HepG2 (cell line): ENCODE measurements at regions not wholly inside any gene's neighbourhood (a gene's known extent, or its start where the extent isn't known, plus 50 kb on each side); places are given as distances from the start of the nearest gene placed in this dataset.

Experiments
- HES4 ChIP-seq: sonication (generic); formaldehyde crosslinking; IDR thresholded peaks from 2 replicates; pipeline ENCODE4 v1.9.0; 2021; ENCODE audit warnings: mild to moderate bottlenecking, missing genetic modification reagents, borderline replicate concordance
- MTA1 ChIP-seq: sonication (generic); formaldehyde crosslinking; IDR thresholded peaks from 2 replicates; pipeline ENCODE4 v1.4.0; 2020; ENCODE audit warnings: missing genetic modification reagents, mild to moderate bottlenecking, borderline replicate concordance
- SAP130 ChIP-seq: IDR thresholded peaks from 2 replicates; pipeline ENCODE4 v1.6.1; 2016; ENCODE audit warnings: low read depth
- TCF12 ChIP-seq, 2 experiments: fragments of 450-650 bp in 1 of 2; sonication (generic) in 1 of 2; formaldehyde crosslinking in 1 of 2; IDR thresholded peaks; 2 replicates each; pipeline versions ENCODE4 v1.6.1 to v1.8.0; 2017 to 2022; ENCODE audit warnings: antibody characterized with exemption in 1 of 2, mild to moderate bottlenecking in 1 of 2, missing genetic modification reagents in 1 of 2, moderate library complexity in 1 of 2
- ZNF20 ChIP-seq: sonication (generic); formaldehyde crosslinking; IDR thresholded peaks from 2 replicates; pipeline ENCODE4 v1.4.0; 2020; ENCODE audit warnings: mild to moderate bottlenecking, moderate library complexity, missing genetic modification reagents
- ZNF510 ChIP-seq: sonication (generic); formaldehyde crosslinking; IDR thresholded peaks from 2 replicates; pipeline ENCODE4 v1.4.0; 2020; ENCODE audit warnings: low read depth, mild to moderate bottlenecking, missing genetic modification reagents
- ZNF703 ChIP-seq: sonication (generic); formaldehyde crosslinking; IDR thresholded peaks from 2 replicates; pipeline ENCODE4 v1.5.1; 2020; ENCODE audit warnings: missing genetic modification reagents, mild to moderate bottlenecking, moderate library complexity, borderline replicate concordance
- TF ChIP-seq, protein P1 (sequence below): sonication (generic); formaldehyde crosslinking; IDR thresholded peaks from 2 replicates; pipeline ENCODE4 v1.4.0; 2020; ENCODE audit warnings: missing genetic modification reagents

DNA sequence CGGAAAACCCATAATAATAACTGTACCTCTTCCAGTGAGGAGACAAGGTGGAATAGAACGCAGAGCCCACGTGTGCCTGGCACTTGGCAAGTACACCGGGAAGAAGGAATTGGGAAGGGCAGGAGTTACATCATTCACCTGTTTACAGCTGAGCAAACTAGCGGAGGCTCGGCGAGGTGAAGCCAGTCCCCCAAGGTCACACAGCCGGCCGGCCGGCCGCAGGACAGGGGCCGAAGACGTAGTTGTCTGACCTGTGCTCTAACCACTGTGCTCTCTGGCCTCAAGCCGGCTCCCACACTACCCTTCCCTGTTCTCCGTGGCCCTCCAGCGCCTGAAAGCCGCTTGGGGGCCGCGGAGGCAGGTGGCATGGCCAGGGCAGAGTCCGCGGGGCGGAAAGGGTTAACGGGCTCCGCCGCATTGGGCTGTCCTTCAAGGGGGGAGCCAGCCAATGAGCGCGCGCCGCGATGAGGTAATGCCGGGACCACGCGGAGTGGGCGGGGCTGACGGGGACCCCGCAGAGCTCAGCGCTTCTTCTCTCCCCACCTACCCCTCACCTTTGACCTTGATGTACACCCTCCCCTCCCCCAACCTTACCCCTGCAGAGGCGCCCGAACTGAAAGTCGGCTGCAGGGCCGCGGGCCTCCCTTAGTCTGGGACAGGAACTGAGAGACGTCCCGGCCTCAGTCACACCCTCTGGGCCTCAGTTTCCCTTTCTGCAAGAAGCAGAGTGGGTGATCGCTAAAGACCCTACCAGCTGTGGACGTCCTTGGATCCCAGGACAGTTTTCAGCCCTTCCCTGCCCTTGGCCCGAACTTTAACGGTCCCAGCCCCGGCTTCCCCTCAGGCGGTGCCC, 125.1 kb downstream of the C9orf50 start (continued):
- TF ChIP-seq HES4 (CRISPR knock-in tag) (no peak), ZNF703 (CRISPR knock-in tag) (no peak; the same call in 1 of the 2 replicates), SAP130 (CRISPR knock-in tag) (peak; percentile 80), MTA1 (CRISPR knock-in tag) (peak; percentile 67; the same call in 1 of the 2 replicates), ZNF510 (CRISPR knock-in tag) (no peak), ZNF20 (CRISPR knock-in tag) (0 out of 2 replicates have a peak, but pooled peaks have one; percentile 57), TCF12 (IDR thresholded peaks at IDR 0.05) (no peak), TCF12 (CRISPR knock-in tag; IDR thresholded peaks at IDR 0.05) (peak; percentile 83)
- TF ChIP-seq, protein P1, sequence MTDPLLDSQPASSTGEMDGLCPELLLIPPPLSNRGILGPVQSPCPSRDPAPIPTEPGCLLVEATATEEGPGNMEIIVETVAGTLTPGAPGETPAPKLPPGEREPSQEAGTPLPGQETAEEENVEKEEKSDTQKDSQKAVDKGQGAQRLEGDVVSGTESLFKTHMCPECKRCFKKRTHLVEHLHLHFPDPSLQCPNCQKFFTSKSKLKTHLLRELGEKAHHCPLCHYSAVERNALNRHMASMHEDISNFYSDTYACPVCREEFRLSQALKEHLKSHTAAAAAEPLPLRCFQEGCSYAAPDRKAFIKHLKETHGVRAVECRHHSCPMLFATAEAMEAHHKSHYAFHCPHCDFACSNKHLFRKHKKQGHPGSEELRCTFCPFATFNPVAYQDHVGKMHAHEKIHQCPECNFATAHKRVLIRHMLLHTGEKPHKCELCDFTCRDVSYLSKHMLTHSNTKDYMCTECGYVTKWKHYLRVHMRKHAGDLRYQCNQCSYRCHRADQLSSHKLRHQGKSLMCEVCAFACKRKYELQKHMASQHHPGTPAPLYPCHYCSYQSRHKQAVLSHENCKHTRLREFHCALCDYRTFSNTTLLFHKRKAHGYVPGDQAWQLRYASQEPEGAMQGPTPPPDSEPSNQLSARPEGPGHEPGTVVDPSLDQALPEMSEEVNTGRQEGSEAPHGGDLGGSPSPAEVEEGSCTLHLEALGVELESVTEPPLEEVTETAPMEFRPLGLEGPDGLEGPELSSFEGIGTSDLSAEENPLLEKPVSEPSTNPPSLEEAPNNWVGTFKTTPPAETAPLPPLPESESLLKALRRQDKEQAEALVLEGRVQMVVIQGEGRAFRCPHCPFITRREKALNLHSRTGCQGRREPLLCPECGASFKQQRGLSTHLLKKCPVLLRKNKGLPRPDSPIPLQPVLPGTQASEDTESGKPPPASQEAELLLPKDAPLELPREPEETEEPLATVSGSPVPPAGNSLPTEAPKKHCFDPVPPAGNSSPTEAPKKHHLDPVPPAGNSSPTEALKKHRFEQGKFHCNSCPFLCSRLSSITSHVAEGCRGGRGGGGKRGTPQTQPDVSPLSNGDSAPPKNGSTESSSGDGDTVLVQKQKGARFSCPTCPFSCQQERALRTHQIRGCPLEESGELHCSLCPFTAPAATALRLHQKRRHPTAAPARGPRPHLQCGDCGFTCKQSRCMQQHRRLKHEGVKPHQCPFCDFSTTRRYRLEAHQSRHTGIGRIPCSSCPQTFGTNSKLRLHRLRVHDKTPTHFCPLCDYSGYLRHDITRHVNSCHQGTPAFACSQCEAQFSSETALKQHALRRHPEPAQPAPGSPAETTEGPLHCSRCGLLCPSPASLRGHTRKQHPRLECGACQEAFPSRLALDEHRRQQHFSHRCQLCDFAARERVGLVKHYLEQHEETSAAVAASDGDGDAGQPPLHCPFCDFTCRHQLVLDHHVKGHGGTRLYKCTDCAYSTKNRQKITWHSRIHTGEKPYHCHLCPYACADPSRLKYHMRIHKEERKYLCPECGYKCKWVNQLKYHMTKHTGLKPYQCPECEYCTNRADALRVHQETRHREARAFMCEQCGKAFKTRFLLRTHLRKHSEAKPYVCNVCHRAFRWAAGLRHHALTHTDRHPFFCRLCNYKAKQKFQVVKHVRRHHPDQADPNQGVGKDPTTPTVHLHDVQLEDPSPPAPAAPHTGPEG (CRISPR knock-in tag) = no peak
